ENCODE measurements at regions not wholly inside any gene's neighbourhood (a gene's known extent, or its start where the extent isn't known, plus 50 kb on each side); places are given as distances from the start of the nearest gene placed in this dataset.
A peak's percentile ranks its signal among the peaks of the same experiment; 100 is the strongest.

GRCh38 chr5:74422030-74422429, 218.5 kb downstream of the ENC1 start:
- Histone ChIP-seq H3K27ac (no peak overlapping the region), H3K9me3 (no peaks in the 10 kb centered on the region), H3K4me1 (no peaks in the 10 kb centered on the region), H3K36me3 (no peaks in the 10 kb centered on the region), H3K27me3 (no peaks in the 10 kb centered on the region), H3K9ac (ENCODE audit: low read depth in 2 of 2, low read length in 2 of 2) (no peak overlapping the region), H3K4me3 (no peak overlapping the region)
- DNase-seq, result no peak
- no peak for TF ChIP-seq CTCF (IDR thresholded peaks at IDR 0.05)
- intact Hi-C loops (cut with DNase I), result no loop called here

GRCh38 chr5:74421377-74421776, 219.2 kb downstream of the ENC1 start:
- no peak for TF ChIP-seq CTCF (IDR thresholded peaks at IDR 0.05)
- intact Hi-C loops (cut with DNase I), result no loop called here
- Histone ChIP-seq H3K36me3 (no peaks in the 10 kb centered on the region), H3K9me3 (no peaks in the 10 kb centered on the region), H3K27ac (no peak overlapping the region), H3K4me3 (no peak overlapping the region), H3K27me3 (no peaks in the 10 kb centered on the region), H3K4me1 (no peaks in the 10 kb centered on the region), H3K9ac (ENCODE audit: low read depth in 2 of 2, low read length in 2 of 2) (no peak overlapping the region)
- DNase-seq, result no peak

GRCh38 chr5:74420947-74421346, 219.6 kb downstream of the ENC1 start:
- Histone ChIP-seq H3K27ac (no peak overlapping the region), H3K9ac (ENCODE audit: low read depth in 2 of 2, low read length in 2 of 2) (no peak overlapping the region), H3K36me3 (no peaks in the 10 kb centered on the region), H3K27me3 (no peaks in the 10 kb centered on the region), H3K4me3 (no peak overlapping the region), H3K4me1 (no peaks in the 10 kb centered on the region), H3K9me3 (no peaks in the 10 kb centered on the region)
- intact Hi-C loops (cut with DNase I), result no loop called here
- no peak for DNase-seq
- TF ChIP-seq CTCF (IDR thresholded peaks at IDR 0.05), result no peak

- H3K9me3 ChIP-seq, result no peaks in the 10 kb centered on the region
- intact Hi-C loops (cut with DNase I), result no loop called here
- no peak overlapping the region for H3K27ac ChIP-seq
- no peaks in the 10 kb centered on the region for H3K27me3 ChIP-seq
- DNase-seq, result no peak
- TF ChIP-seq CTCF (IDR thresholded peaks at IDR 0.05), result no peak
- H3K4me1 ChIP-seq, result no peaks in the 10 kb centered on the region
- no peak overlapping the region for H3K9ac ChIP-seq (ENCODE audit: low read depth in 2 of 2, low read length in 2 of 2)
- H3K36me3 ChIP-seq, result no peaks in the 10 kb centered on the region
- no peak overlapping the region for H3K4me3 ChIP-seq
Measured at GRCh38 chr5:74420220-74420619, 220.3 kb downstream of the ENC1 start.

- DNase-seq, result no peak
- H3K4me3 ChIP-seq, result no peak overlapping the region
Measured at GRCh38 chr5:74419468-74419867, 221.1 kb downstream of the ENC1 start.

More at GRCh38 chr5:74419468-74419867, 221.1 kb downstream of the ENC1 start:
- H3K36me3 ChIP-seq, result no peaks in the 10 kb centered on the region
- H3K9me3 ChIP-seq, result no peaks in the 10 kb centered on the region
- intact Hi-C loops (cut with DNase I), result no loop called here
- H3K27ac ChIP-seq, result peak overlapping the region; percentile 18
- no peak overlapping the region for H3K9ac ChIP-seq (ENCODE audit: low read depth in 2 of 2, low read length in 2 of 2)
- TF ChIP-seq CTCF (IDR thresholded peaks at IDR 0.05), result no peak
- H3K4me1 ChIP-seq, result no peaks in the 10 kb centered on the region
- no peaks in the 10 kb centered on the region for H3K27me3 ChIP-seq

Data from colonic mucosa (tissue), 4 donors.